GM12878 (cell line): ENCODE measurements at regions not wholly inside any gene's neighbourhood (a gene's known extent, or its start where the extent isn't known, plus 50 kb on each side); places are given as distances from the start of the nearest gene placed in this dataset.

Source experiments
- CEBPB ChIP-seq, 2 experiments: fragments of 150-350 bp in 1 of 2; IDR thresholded peaks; 2 replicates each; pipeline ENCODE4 v1.6.1; 2012 to 2014; ENCODE audit warnings: low read depth in 2 of 2, low read length in 2 of 2, borderline replicate concordance in 1 of 2, inconsistent platforms in 1 of 2
- MTA2 ChIP-seq: fragments of 450-650 bp; IDR thresholded peaks from 2 replicates; pipeline ENCODE4 v1.6.1; 2016; ENCODE audit warnings: low read depth, mild to moderate bottlenecking, moderate library complexity
- NFYB ChIP-seq: IDR thresholded peaks from 2 replicates; pipeline ENCODE4 v1.6.1; 2011; ENCODE audit warnings: low read depth, mild to moderate bottlenecking, low read length, improper control_type of control experiment, moderate library complexity; ENCODE audit not compliant: insufficient read depth
- NR2C2 ChIP-seq: IDR thresholded peaks from 2 replicates; pipeline ENCODE4 v1.6.1; 2011; ENCODE audit warnings: borderline replicate concordance, low read depth; ENCODE audit not compliant: control insufficient read depth, insufficient read length
- POLR2AphosphoS5 ChIP-seq: IDR thresholded peaks from 2 replicates; pipeline ENCODE4 v1.6.1; 2011; ENCODE audit warnings: mild to moderate bottlenecking, low read length, inconsistent platforms
- RAD21 ChIP-seq: IDR thresholded peaks from 2 replicates; pipeline ENCODE4 v1.6.1; 2011; ENCODE audit warnings: mild to moderate bottlenecking, low read depth, low read length, moderate library complexity; ENCODE audit not compliant: insufficient read depth
- SIN3A ChIP-seq: IDR thresholded peaks from 2 replicates; pipeline ENCODE4 v1.6.1; 2012; ENCODE audit warnings: low read depth, low read length, improper control_type of control experiment
- ZNF24 ChIP-seq: fragments of 450-650 bp; IDR thresholded peaks from 2 replicates; pipeline ENCODE4 v1.6.1; 2017; ENCODE audit warnings: antibody characterized with exemption, mild to moderate bottlenecking
- TF ChIP-seq, protein P1 (sequence below), 3 experiments: IDR thresholded peaks in 2 of 3; conservative IDR thresholded peaks in 1 of 3; 2 replicates each; pipeline ENCODE4 v1.5.1; 2011; ENCODE audit warnings: low read depth in 3 of 3, low read length in 3 of 3, mild to moderate bottlenecking in 3 of 3, control low read depth in 2 of 3, moderate library complexity in 2 of 3, inconsistent platforms in 1 of 3, mixed read lengths in 1 of 3; ENCODE audit not compliant: control insufficient read depth in 2 of 3, insufficient read depth in 1 of 3; ENCODE audit errors: extremely low read depth in 1 of 3

DNA sequence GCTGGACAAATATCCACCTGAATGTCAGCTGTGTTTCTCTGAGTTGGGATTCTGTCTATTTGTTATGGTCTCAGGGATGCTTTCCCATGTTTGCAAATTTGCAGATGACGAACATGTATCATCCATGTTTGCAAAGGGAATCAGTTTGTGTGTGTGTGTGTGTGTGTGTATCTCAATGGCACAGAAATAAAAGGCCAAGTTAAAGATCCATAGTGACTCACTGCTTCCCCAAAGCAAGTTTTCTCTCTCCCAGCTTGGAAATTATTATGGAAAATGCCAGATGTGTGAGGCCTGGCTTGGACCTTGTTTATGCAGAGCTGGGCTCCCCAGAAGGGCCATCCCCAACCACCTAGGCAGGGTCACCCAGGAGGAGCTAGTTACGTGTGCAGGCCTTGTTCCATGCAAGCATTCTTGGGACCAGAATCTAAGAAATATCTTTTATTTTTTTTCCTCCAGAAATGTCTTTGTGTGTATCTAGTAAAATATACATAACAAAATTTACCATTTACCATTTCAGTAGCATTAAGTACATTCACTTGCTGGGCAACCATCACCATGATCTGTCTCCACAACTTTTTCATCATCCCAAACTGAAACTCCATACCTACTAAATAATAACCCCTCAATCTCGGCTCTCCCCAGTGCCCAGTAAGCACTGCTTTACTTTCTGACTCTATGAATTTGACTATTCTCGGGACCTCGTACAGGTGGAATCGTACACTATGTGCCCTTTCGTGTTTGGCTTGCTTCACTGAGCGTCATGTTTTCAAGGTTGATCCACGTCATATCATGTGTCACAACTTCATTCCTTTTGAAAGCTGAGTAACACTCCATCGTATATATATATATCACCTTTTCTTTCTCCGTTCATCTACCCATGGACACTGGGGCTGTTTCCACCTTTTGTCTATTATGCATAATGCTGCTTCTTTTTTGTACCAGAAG, 56.6 kb upstream of the WNT7B start:
- TF ChIP-seq MTA2 (no peak), CEBPB (IDR thresholded peaks at IDR 0.05; ENCODE audit: borderline replicate concordance in 1 of 2, low read depth in 2 of 2, low read length in 2 of 2) (no peak), NR2C2 (no peak), SIN3A (no peak), NFYB (no peak), ZNF24 (no peak), POLR2AphosphoS5 (no peak), RAD21 (no peak)
- TF ChIP-seq, protein P1, sequence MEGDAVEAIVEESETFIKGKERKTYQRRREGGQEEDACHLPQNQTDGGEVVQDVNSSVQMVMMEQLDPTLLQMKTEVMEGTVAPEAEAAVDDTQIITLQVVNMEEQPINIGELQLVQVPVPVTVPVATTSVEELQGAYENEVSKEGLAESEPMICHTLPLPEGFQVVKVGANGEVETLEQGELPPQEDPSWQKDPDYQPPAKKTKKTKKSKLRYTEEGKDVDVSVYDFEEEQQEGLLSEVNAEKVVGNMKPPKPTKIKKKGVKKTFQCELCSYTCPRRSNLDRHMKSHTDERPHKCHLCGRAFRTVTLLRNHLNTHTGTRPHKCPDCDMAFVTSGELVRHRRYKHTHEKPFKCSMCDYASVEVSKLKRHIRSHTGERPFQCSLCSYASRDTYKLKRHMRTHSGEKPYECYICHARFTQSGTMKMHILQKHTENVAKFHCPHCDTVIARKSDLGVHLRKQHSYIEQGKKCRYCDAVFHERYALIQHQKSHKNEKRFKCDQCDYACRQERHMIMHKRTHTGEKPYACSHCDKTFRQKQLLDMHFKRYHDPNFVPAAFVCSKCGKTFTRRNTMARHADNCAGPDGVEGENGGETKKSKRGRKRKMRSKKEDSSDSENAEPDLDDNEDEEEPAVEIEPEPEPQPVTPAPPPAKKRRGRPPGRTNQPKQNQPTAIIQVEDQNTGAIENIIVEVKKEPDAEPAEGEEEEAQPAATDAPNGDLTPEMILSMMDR (IDR thresholded peaks at IDR 0.05 in 2 of 3, conservative IDR thresholded peaks at IDR 0.05 in 1 of 3; ENCODE audit: control insufficient read depth in 2 of 3, extremely low read depth in 1 of 3, insufficient read depth in 1 of 3, low read depth in 3 of 3, low read length in 3 of 3): no peak
